ENCODE measurements at regions not wholly inside any gene's neighbourhood (a gene's known extent, or its start where the extent isn't known, plus 50 kb on each side); places are given as distances from the start of the nearest gene placed in this dataset.
"Not testable (repeated sequence)": the region's sequence is repeated elsewhere in the genome, so short reads cannot be mapped to it uniquely, and the experiment has no call there.

GRCh38 chr2:76170856-76171255 lies 460.1 kb upstream of the GCFC2 start:
- DNase-seq (ENCODE audit: low read depth in 3 of 3): no peak

- no peak for DNase-seq (ENCODE audit: low read depth in 3 of 3)
These were observed 459.3 kb upstream of the GCFC2 start for GRCh38 chr2:76170009-76170384.

- no peak for DNase-seq (ENCODE audit: low read depth in 3 of 3)
These were observed 458.7 kb upstream of the GCFC2 start for GRCh38 chr2:76169276-76170008.

- DNase-seq (ENCODE audit: low read depth in 3 of 3): no peak
These were observed 453.1 kb upstream of the GCFC2 start for GRCh38 chr2:76163860-76164259.

GRCh38 chr2:76160670-76161069 lies 450.0 kb upstream of the GCFC2 start:
- no peak for DNase-seq (ENCODE audit: low read depth in 3 of 3)

GRCh38 chr2:76159042-76159648 lies 448.4 kb upstream of the GCFC2 start:
- no peak for DNase-seq (ENCODE audit: low read depth in 3 of 3)

GRCh38 chr2:76157531-76157930 lies 446.8 kb upstream of the GCFC2 start:
- DNase-seq (ENCODE audit: low read depth in 3 of 3): no peak

GRCh38 chr2:76154981-76155380 lies 444.3 kb upstream of the GCFC2 start:
- DNase-seq (ENCODE audit: low read depth in 3 of 3): no peak

GRCh38 chr2:76149846-76150245 lies 439.1 kb upstream of the GCFC2 start:
- DNase-seq (ENCODE audit: low read depth in 3 of 3): no peak

GRCh38 chr2:76139303-76139702 lies 428.6 kb upstream of the GCFC2 start:
- DNase-seq (ENCODE audit: low read depth in 3 of 3): not testable (repeated sequence)

GRCh38 chr2:76128622-76129021 lies 417.9 kb upstream of the GCFC2 start:
- no peak for DNase-seq (ENCODE audit: low read depth in 3 of 3)

- DNase-seq (ENCODE audit: low read depth in 3 of 3): no peak
These were observed 409.5 kb upstream of the GCFC2 start for GRCh38 chr2:76120176-76120575.

GRCh38 chr2:76089683-76090082 lies 379.0 kb upstream of the GCFC2 start:
- DNase-seq (ENCODE audit: low read depth in 3 of 3): no peak

- DNase-seq (ENCODE audit: low read depth in 3 of 3): no peak
These were observed 372.5 kb upstream of the GCFC2 start for GRCh38 chr2:76083248-76083647.

- no peak for DNase-seq (ENCODE audit: low read depth in 3 of 3)
These were observed 371.8 kb upstream of the GCFC2 start for GRCh38 chr2:76082509-76082908.

- DNase-seq (ENCODE audit: low read depth in 3 of 3): no peak
These were observed 369.4 kb upstream of the GCFC2 start for GRCh38 chr2:76080154-76080553.

GRCh38 chr2:76075126-76075525 lies 364.4 kb upstream of the GCFC2 start:
- DNase-seq (ENCODE audit: low read depth in 3 of 3): no peak

- no peak for DNase-seq (ENCODE audit: low read depth in 3 of 3)
These were observed 363.4 kb upstream of the GCFC2 start for GRCh38 chr2:76073992-76074604.

GRCh38 chr2:76050196-76050595 lies 339.5 kb upstream of the GCFC2 start:
- no peak for DNase-seq (ENCODE audit: low read depth in 3 of 3)

GRCh38 chr2:76044701-76045100 lies 334.0 kb upstream of the GCFC2 start:
- no peak for DNase-seq (ENCODE audit: low read depth in 3 of 3)

GRCh38 chr2:76039505-76039904 lies 328.8 kb upstream of the GCFC2 start:
- no peak for DNase-seq (ENCODE audit: low read depth in 3 of 3)

GRCh38 chr2:76027761-76028160 lies 317.0 kb upstream of the GCFC2 start:
- no peak for DNase-seq (ENCODE audit: low read depth in 3 of 3)

GRCh38 chr2:76019128-76019527 lies 308.4 kb upstream of the GCFC2 start:
- DNase-seq (ENCODE audit: low read depth in 3 of 3): no peak

Data from stimulated activated CD4-positive, alpha-beta T cell treated with anti-CD3 and anti-CD28 coated beads, TNF-alpha, amount 100 ng/mL, for 48 hours (primary cell).